ENCODE measurements at regions not wholly inside any gene's neighbourhood (a gene's known extent, or its start where the extent isn't known, plus 50 kb on each side); places are given as distances from the start of the nearest gene placed in this dataset.

DNA sequence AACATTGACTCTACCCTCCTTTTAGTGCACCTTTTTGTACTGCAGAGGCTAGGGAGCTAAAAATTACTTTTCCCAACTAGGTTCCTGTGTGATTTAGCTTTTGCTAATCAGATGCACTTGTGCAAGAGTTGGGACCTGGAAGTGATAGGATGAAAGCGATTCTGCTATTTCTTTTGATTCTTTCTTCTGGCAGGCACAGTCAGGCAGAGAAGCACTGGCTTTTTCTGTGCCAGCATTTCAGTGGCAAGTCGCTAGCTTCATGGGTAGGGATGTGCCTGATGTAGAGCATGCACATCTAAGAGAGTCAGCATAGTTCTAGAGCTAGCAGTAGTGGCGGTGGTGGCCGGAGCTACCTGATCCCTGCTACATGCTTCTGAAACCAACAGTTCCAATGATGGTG, 89.8 kb downstream of the MDH1 start:
- H3K9me3 Mint-ChIP-seq: no peaks in the 10 kb centered on the region
- H3K27ac Mint-ChIP-seq: no peak overlapping the region
- peaks cover 29% of the 10 kb centered on the region for H3K4me1 Mint-ChIP-seq (ENCODE audit: low read depth)
- H3K27me3 Mint-ChIP-seq (ENCODE audit: insufficient read depth): no peaks in the 10 kb centered on the region
- H3K36me3 Mint-ChIP-seq (ENCODE audit: low read depth): no peaks in the 10 kb centered on the region
- no peak overlapping the region for H3K4me3 Mint-ChIP-seq
- DNase-seq: no peak
- TF ChIP-seq, protein P1, sequence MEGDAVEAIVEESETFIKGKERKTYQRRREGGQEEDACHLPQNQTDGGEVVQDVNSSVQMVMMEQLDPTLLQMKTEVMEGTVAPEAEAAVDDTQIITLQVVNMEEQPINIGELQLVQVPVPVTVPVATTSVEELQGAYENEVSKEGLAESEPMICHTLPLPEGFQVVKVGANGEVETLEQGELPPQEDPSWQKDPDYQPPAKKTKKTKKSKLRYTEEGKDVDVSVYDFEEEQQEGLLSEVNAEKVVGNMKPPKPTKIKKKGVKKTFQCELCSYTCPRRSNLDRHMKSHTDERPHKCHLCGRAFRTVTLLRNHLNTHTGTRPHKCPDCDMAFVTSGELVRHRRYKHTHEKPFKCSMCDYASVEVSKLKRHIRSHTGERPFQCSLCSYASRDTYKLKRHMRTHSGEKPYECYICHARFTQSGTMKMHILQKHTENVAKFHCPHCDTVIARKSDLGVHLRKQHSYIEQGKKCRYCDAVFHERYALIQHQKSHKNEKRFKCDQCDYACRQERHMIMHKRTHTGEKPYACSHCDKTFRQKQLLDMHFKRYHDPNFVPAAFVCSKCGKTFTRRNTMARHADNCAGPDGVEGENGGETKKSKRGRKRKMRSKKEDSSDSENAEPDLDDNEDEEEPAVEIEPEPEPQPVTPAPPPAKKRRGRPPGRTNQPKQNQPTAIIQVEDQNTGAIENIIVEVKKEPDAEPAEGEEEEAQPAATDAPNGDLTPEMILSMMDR (IDR thresholded peaks at IDR 0.05): no peak

- Mint-ChIP-seq H3K4me3 (peak overlapping the region; percentile 61), H3K27ac (peak overlapping the region; percentile 84), H3K9me3 (no peaks in the 10 kb centered on the region), H3K4me1 (ENCODE audit: low read depth) (peaks cover 29% of the 10 kb centered on the region), H3K36me3 (ENCODE audit: low read depth) (no peaks in the 10 kb centered on the region), H3K27me3 (ENCODE audit: insufficient read depth) (no peaks in the 10 kb centered on the region)
- DNase-seq: peak; percentile 80
- TF ChIP-seq, protein P1 (IDR thresholded peaks at IDR 0.05): no peak
These were observed 90.6 kb downstream of the MDH1 start for GRCh38 chr2:63679252-63679855.

DNA sequence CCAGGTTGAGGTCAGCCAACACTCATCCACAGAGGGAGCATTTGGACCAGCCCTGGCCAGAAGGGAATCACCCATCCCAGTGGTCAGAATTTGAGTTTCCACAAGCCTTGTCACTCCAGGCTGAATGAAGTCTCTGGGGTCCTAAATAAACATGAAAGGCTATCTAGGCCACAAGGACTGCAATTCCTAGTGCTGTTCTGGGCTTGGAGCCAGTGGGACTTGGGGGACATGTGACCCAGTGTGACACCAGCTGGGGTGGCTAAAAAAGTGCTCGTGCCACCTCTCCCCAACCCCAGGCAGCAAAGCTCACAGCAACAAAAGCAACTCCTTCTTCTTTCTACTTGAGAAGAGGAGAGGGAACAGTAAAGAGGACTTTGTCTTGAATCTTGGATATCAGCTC, 91.7 kb downstream of the MDH1 start:
- Mint-ChIP-seq H3K4me3 (no peak overlapping the region), H3K4me1 (ENCODE audit: low read depth) (peaks cover 29% of the 10 kb centered on the region), H3K27me3 (ENCODE audit: insufficient read depth) (no peaks in the 10 kb centered on the region; the same call in 1 of the 2 replicates), H3K27ac (0 out of 2 replicates have a peak overlapping the region, but pooled peaks have one; percentile 84), H3K36me3 (ENCODE audit: low read depth) (no peaks in the 10 kb centered on the region), H3K9me3 (no peaks in the 10 kb centered on the region)
- DNase-seq: no peak
- TF ChIP-seq, protein P1 (IDR thresholded peaks at IDR 0.05): no peak

GRCh38 chr2:63681896-63682295, 93.1 kb downstream of the MDH1 start:
- Mint-ChIP-seq H3K4me1 (ENCODE audit: low read depth) (peaks cover 20% of the 10 kb centered on the region), H3K27me3 (ENCODE audit: insufficient read depth) (no peaks in the 10 kb centered on the region; the same call in 1 of the 2 replicates), H3K4me3 (no peak overlapping the region), H3K27ac (no peak overlapping the region), H3K9me3 (no peaks in the 10 kb centered on the region), H3K36me3 (ENCODE audit: low read depth) (no peaks in the 10 kb centered on the region)
- no peak for DNase-seq
- TF ChIP-seq, protein P1 (IDR thresholded peaks at IDR 0.05): no peak

DNA sequence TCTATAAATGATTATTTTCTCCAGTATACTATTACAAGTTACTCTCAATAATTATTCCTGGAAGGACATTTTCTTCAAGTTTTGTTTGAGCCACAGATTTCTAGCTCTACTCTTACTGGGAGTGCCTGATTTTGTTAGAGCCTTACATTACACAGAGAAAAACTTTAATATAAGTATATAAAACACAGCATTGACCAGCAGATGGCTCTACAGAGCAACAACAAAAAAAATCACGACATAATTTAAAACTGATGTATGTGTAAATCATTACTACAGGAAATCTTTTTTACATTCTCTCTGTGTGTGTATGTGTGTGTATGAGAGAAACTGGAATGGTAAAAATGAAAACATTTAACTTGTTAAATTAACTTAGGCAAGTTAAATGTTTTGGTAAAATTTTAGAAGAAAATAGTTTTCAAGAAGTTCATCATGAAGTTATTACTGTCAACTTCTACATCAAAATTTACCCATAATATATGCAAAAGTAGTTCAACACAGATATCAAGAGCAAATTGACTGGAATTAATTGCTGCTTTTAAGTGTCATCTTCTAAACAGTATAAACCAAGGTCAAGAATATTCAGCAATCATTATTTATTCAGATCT, 103.3 kb downstream of the MDH1 start:
- H3K36me3 Mint-ChIP-seq (ENCODE audit: low read depth): no peaks in the 10 kb centered on the region
- H3K4me1 Mint-ChIP-seq (ENCODE audit: low read depth): peaks cover 17% of the 10 kb centered on the region

More for the DNA sequence above, 103.3 kb downstream of the MDH1 start:
- TF ChIP-seq, protein P1 (IDR thresholded peaks at IDR 0.05): peak; percentile 86
- H3K9me3 Mint-ChIP-seq: no peaks in the 10 kb centered on the region
- DNase-seq: peak; percentile 44
- no peak overlapping the region for H3K27ac Mint-ChIP-seq
- H3K4me3 Mint-ChIP-seq: no peak overlapping the region
- no peaks in the 10 kb centered on the region for H3K27me3 Mint-ChIP-seq (ENCODE audit: insufficient read depth)

All from HFFc6 (cell line).